Osteocyte (in vitro differentiated cells): ENCODE measurements at regions not wholly inside any gene's neighbourhood (a gene's known extent, or its start where the extent isn't known, plus 50 kb on each side); places are given as distances from the start of the nearest gene placed in this dataset.

Experiments used
- DNase-seq: peaks from one replicate; pipeline ENCODE4 v3.0.0; 2021; ENCODE audit warnings: mixed read lengths; ENCODE audit not compliant: unreplicated experiment; ENCODE audit errors: extremely low spot score
- H3K27ac Mint-ChIP-seq: one replicate; pipeline ENCODE4 v1.8.0; 2021; ENCODE audit warnings: mild to moderate bottlenecking, mixed read lengths; ENCODE audit not compliant: unreplicated experiment
- H3K27me3 Mint-ChIP-seq: one replicate; pipeline ENCODE4 v1.8.0; 2021; ENCODE audit warnings: mixed read lengths; ENCODE audit not compliant: unreplicated experiment
- H3K36me3 Mint-ChIP-seq: one replicate; pipeline ENCODE4 v1.8.0; 2021; ENCODE audit warnings: mixed read lengths; ENCODE audit not compliant: unreplicated experiment
- H3K4me1 Mint-ChIP-seq: one replicate; pipeline ENCODE4 v1.8.0; 2021; ENCODE audit warnings: mixed read lengths; ENCODE audit not compliant: unreplicated experiment
- H3K4me3 Mint-ChIP-seq: one replicate; pipeline ENCODE4 v1.8.0; 2021; ENCODE audit warnings: mild to moderate bottlenecking, moderate library complexity, mixed read lengths; ENCODE audit not compliant: unreplicated experiment
- H3K9me3 Mint-ChIP-seq: one replicate; pipeline ENCODE4 v1.8.0; 2021; ENCODE audit warnings: mixed read lengths; ENCODE audit not compliant: unreplicated experiment
- TF ChIP-seq, protein P1 (sequence below): fragments of 200-600 bp; sonication (generic); IDR thresholded peaks from 2 replicates; pipeline ENCODE4 v1.5.0; 2021; ENCODE audit warnings: antibody characterized with exemption, mild to moderate bottlenecking, moderate library complexity

- Mint-ChIP-seq H3K4me1 (no peaks in the 10 kb centered on the region), H3K9me3 (no peaks in the 10 kb centered on the region), H3K27me3 (peaks cover 2% of the 10 kb centered on the region), H3K4me3 (no peak overlapping the region), H3K36me3 (no peaks in the 10 kb centered on the region), H3K27ac (no peak overlapping the region)
- DNase-seq, result no peak
- TF ChIP-seq, protein P1, sequence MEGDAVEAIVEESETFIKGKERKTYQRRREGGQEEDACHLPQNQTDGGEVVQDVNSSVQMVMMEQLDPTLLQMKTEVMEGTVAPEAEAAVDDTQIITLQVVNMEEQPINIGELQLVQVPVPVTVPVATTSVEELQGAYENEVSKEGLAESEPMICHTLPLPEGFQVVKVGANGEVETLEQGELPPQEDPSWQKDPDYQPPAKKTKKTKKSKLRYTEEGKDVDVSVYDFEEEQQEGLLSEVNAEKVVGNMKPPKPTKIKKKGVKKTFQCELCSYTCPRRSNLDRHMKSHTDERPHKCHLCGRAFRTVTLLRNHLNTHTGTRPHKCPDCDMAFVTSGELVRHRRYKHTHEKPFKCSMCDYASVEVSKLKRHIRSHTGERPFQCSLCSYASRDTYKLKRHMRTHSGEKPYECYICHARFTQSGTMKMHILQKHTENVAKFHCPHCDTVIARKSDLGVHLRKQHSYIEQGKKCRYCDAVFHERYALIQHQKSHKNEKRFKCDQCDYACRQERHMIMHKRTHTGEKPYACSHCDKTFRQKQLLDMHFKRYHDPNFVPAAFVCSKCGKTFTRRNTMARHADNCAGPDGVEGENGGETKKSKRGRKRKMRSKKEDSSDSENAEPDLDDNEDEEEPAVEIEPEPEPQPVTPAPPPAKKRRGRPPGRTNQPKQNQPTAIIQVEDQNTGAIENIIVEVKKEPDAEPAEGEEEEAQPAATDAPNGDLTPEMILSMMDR, result no peak
Observed at GRCh38 chr14:31943861-31944255, 133.2 kb upstream of the ARHGAP5 start.

DNA sequence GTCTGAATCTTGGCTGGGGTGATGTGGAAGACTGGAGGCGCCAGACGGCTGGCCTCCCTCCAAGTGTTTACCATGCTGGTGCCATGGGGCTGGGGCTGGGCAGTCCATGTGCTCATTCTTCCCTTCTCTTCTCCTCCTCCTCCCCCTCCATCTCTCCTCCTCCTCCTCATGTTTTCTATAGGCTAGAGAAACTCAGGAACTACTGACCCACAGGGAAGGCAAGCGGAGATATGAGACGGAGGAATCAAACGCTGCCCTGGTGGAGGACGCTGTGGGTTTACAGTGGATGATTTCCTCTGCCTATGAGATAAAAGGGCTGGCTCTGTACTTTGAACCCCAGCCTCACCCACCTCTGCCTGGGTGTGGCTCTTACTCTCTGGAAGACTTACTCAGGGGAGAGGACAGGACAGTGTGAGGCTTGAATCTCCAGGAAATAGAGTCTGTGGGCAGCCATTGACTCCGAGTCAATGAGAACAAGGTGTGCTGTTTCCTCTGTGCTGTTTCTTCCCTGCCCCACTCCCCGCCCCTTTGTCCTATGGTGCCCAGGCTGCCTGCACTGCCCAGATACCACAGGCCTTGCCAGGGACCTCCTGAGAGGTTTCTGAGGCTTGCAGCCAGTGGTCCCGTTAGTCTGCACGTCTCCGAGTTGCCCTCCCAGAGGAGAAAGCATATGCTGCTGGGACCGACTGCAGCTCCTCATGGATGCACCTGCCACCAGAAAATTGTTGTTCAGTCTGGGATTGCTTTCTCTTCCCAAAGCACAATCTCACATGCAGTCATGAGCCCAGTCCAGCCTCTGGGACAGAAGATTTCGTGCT, 132.6 kb upstream of the ARHGAP5 start:
- TF ChIP-seq, protein P1, result no peak
- no peak overlapping the region for H3K4me3 Mint-ChIP-seq
- peaks cover 2% of the 10 kb centered on the region for H3K27me3 Mint-ChIP-seq
- H3K4me1 Mint-ChIP-seq, result no peaks in the 10 kb centered on the region
- DNase-seq, result no peak
- H3K27ac Mint-ChIP-seq, result no peak overlapping the region
- no peaks in the 10 kb centered on the region for H3K9me3 Mint-ChIP-seq
- H3K36me3 Mint-ChIP-seq, result no peaks in the 10 kb centered on the region

GRCh38 chr14:31945074-31945613, 132.0 kb upstream of the ARHGAP5 start:
- Mint-ChIP-seq H3K27ac (no peak overlapping the region), H3K4me1 (peaks cover 5% of the 10 kb centered on the region), H3K4me3 (no peak overlapping the region), H3K9me3 (no peaks in the 10 kb centered on the region), H3K27me3 (peaks cover 2% of the 10 kb centered on the region), H3K36me3 (no peaks in the 10 kb centered on the region)
- TF ChIP-seq, protein P1, result no peak
- no peak for DNase-seq

DNA sequence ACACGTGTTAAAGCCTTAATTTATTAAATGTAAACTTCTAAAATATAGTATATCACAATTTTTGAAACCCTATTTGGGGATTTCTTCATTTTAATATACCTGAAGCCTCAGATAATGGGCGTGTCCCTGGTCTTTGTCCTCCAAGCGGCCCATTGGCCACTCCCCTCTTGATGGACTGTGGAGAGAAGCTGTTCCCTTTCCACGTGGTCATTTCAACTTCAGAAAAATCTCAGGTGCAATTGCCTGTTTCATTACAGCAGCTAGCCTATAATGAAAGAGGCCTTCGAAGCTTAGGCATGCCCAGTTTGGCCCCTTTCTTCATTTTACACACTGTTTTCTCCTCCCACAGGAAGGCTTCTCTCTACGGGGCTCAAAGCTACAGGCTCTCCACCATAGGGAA, 131.4 kb upstream of the ARHGAP5 start:
- Mint-ChIP-seq H3K4me1 (peaks cover 8% of the 10 kb centered on the region), H3K27me3 (peaks cover 2% of the 10 kb centered on the region), H3K4me3 (no peak overlapping the region), H3K36me3 (no peaks in the 10 kb centered on the region), H3K27ac (no peak overlapping the region), H3K9me3 (no peaks in the 10 kb centered on the region)
- TF ChIP-seq, protein P1, result no peak
- no peak for DNase-seq

DNA sequence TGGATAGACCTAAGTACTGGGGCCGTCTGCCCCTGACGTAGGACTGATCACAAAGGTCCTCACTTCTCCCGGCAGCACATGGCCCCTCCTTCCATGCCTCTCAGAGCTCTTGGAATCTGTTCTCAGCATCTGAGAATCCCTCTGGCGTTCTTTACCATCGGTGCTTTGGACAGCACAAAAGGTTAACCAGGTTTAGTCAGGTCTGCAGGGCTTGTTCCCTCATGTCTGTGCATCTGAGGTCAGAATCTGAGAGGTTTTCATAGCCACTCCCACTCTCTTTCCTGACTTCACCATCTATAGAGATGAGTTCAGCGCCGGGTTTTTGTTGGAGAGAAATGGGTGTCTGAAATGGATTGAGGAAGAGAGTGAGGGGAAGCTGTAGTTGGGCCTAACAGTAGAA, 130.0 kb upstream of the ARHGAP5 start:
- H3K9me3 Mint-ChIP-seq, result no peaks in the 10 kb centered on the region
- TF ChIP-seq, protein P1, result no peak
- no peaks in the 10 kb centered on the region for H3K27me3 Mint-ChIP-seq
- no peak for DNase-seq
- H3K27ac Mint-ChIP-seq, result no peak overlapping the region
- no peak overlapping the region for H3K4me3 Mint-ChIP-seq
- peaks cover 13% of the 10 kb centered on the region for H3K4me1 Mint-ChIP-seq
- no peaks in the 10 kb centered on the region for H3K36me3 Mint-ChIP-seq
